Coronary artery (tissue), 2 donors: ENCODE measurements at regions not wholly inside any gene's neighbourhood (a gene's known extent, or its start where the extent isn't known, plus 50 kb on each side); places are given as distances from the start of the nearest gene placed in this dataset.
"Not testable (repeated sequence)": the region's sequence is repeated elsewhere in the genome, so short reads cannot be mapped to it uniquely, and the experiment has no call there.

Source experiments
- DNase-seq: peaks from one replicate; pipeline ENCODE4 v3.0.0-alpha.2; 2017; ENCODE audit warnings: low spot score
- H3K27ac ChIP-seq, 2 donors: fragments of 200-600 bp; sonication (generic); one replicate each; pipeline ENCODE4 v1.5.1; 2016 to 2019
- H3K4me3 ChIP-seq: fragments of 200-600 bp; sonication (generic); 2 replicates; pipeline ENCODE4 v1.5.1; 2016; ENCODE audit warnings: mild to moderate bottlenecking, moderate library complexity
- CTCF ChIP-seq: fragments of 200-600 bp; sonication (generic); IDR thresholded peaks from one replicate; pipeline ENCODE4 v1.5.1; 2019; ENCODE audit warnings: antibody characterized with exemption

GRCh38 chr11:97905671-97906070 is 1115.1 kb upstream of the CNTN5 start:
- no peak overlapping the region for H3K4me3 ChIP-seq
- TF ChIP-seq CTCF = no peak
- DNase-seq = no peak
- no peak overlapping the region for H3K27ac ChIP-seq

- DNase-seq = no peak
- TF ChIP-seq CTCF = no peak
- Histone ChIP-seq H3K4me3 (no peak overlapping the region), H3K27ac (no peak overlapping the region)
Measured at GRCh38 chr11:97908354-97908753, 1112.4 kb upstream of the CNTN5 start.

GRCh38 chr11:97909614-97910399 is 1110.9 kb upstream of the CNTN5 start:
- no peak for DNase-seq
- H3K27ac ChIP-seq = no peak overlapping the region
- TF ChIP-seq CTCF = no peak
- H3K4me3 ChIP-seq = no peak overlapping the region

GRCh38 chr11:97912629-97913028 is 1108.1 kb upstream of the CNTN5 start:
- H3K27ac ChIP-seq = no peak overlapping the region
- no peak overlapping the region for H3K4me3 ChIP-seq
- TF ChIP-seq CTCF = no peak
- no peak for DNase-seq

- DNase-seq, H3K27ac ChIP-seq, H3K4me3 ChIP-seq: not testable (repeated sequence)
Measured at GRCh38 chr11:97922933-97923332, 1097.8 kb upstream of the CNTN5 start.

GRCh38 chr11:97934572-97935208 is 1086.1 kb upstream of the CNTN5 start:
- no peak for TF ChIP-seq CTCF
- DNase-seq = no peak
- H3K27ac ChIP-seq = no peak overlapping the region
- no peak overlapping the region for H3K4me3 ChIP-seq

GRCh38 chr11:97937501-97937900 is 1083.2 kb upstream of the CNTN5 start:
- no peak for DNase-seq
- no peak overlapping the region for H3K27ac ChIP-seq
- H3K4me3 ChIP-seq = no peak overlapping the region
- TF ChIP-seq CTCF = no peak
